ENCODE measurements at regions not wholly inside any gene's neighbourhood (a gene's known extent, or its start where the extent isn't known, plus 50 kb on each side); places are given as distances from the start of the nearest gene placed in this dataset.

DNA sequence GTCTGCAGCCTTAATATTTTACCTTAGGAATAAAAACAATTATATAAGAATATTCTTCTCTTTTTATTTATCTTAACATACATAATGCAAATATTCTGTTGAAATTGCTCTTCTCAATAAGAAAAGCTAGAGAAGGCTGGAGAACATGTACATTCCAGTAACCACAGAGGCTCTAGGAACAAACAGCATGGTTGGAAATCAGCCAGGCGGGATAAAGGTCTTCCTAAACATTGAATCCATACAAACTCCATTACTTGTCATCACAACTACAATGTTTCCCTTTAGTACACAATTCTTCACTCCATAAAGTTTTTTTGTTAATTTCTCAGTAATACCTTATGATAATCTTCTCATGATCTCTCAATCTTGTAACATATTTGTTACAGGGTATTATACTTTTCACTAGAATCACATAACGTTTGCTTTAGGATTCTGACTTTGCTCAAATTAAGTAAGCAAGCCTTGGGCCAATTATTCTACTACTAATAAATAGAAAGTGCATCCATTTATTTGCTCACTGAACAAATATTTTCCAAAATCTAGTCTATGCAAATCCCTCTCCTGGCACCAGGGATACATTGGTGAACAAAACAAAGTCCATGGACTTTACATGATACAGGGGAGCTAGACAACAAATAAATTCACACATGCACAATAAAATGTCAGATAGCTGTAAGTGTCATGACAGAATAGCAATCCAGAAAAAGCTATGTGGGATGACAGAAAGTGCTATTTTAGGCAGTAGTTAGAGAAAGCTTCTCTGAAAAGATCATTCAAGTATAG is 237.5 kb upstream of the TMTC1 start:
- no peak for ATAC-seq (ENCODE audit: low FRiP score)
- no peak for DNase-seq (ENCODE audit: low spot score)
- TF ChIP-seq, protein P1, sequence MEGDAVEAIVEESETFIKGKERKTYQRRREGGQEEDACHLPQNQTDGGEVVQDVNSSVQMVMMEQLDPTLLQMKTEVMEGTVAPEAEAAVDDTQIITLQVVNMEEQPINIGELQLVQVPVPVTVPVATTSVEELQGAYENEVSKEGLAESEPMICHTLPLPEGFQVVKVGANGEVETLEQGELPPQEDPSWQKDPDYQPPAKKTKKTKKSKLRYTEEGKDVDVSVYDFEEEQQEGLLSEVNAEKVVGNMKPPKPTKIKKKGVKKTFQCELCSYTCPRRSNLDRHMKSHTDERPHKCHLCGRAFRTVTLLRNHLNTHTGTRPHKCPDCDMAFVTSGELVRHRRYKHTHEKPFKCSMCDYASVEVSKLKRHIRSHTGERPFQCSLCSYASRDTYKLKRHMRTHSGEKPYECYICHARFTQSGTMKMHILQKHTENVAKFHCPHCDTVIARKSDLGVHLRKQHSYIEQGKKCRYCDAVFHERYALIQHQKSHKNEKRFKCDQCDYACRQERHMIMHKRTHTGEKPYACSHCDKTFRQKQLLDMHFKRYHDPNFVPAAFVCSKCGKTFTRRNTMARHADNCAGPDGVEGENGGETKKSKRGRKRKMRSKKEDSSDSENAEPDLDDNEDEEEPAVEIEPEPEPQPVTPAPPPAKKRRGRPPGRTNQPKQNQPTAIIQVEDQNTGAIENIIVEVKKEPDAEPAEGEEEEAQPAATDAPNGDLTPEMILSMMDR (IDR thresholded peaks at IDR 0.05): no peak

DNA sequence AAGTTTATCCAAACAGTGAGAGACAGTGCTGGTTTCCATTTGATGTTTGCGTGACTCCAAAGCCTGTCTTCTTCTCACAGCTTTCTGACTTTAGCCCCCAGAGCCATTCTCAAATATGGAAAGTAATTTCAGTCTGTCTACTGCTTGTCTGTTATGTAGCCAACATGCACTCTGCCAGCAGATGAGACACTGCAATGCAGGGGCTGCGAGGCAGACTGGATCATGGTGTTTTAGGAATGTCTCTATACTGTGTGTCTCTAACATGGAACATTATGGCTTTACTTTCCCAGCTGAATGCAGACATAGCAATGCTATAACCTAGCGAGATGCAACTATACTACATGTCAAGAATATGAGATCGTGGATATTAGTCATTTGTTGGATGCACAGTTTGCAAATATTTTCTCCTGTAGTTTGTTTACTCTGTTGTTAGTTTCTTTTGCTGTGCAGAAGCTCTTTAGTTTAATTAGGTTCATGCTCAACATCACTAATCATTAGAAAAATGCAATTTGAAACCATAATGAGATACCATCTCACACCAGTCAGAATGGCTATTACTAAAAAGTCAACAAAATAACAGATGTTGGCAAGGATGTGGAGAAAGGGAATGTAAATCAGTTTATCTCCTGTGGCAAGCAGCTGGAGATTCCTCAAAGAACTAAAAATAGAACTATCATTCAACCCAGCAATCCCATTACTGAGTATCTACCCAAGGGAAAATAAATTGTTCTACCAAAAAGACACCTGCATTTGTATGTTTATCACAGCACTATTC is 235.8 kb upstream of the TMTC1 start:
- DNase-seq (ENCODE audit: low spot score) (no peak), ATAC-seq (ENCODE audit: low FRiP score) (no peak)
- TF ChIP-seq, protein P1 (IDR thresholded peaks at IDR 0.05): no peak

DNA sequence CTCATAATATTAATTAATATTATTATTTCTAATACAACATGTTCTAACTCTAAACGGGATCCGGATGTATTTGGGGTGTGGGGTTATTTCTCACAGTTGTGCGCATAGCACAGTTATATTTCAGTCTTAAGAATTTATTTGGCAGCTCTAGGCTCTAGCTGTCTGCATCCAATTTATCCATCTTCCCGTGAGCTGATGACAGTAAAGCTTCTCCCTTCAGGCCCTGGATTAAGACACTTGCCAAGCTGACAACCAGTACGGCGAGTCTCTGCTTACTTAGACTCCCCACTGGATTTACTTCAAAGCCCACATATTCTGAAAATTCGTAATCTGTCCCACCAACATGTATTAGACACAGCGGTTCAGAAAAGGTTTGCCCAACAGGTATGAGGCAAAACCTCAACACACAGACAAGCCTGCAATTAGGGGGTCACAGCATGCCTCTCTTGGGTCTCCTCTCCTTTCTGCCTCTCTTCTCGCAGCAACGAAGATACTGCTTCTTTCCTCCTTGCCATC is 232.9 kb upstream of the TMTC1 start:
- DNase-seq (ENCODE audit: low spot score) (no peak), ATAC-seq (ENCODE audit: low FRiP score) (no peak)
- TF ChIP-seq, protein P1 (IDR thresholded peaks at IDR 0.05): no peak

DNA sequence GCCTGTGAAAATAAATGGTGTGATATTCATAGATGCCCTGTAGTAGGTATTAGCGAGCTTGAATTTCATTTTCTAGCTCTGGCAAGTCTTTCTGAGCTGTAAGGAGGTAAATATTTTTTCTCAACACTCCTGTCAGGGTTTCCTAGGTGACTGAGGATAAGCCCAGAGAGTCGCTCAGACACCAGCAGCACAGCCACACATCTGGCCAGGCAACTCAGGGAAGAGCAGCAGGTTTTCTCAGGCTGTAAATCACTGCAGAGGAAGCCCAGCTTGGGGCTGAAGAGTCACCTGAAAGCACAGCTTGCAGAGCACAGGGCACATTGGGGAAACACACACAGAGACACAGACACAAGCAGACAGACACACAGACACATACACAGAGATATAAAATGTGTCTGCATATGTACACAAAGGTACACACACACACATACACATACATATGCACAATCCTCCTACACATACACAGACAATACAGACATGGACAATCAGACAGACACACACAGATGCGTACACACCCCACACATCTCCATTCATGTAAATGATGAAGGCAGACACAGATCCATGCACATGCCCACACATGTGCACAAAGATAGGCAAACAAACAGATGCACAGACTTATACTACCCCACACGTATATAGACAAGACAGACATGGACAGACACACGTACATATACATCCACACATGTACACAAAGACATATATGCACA is 232.0 kb upstream of the TMTC1 start:
- TF ChIP-seq, protein P1 (IDR thresholded peaks at IDR 0.05): no peak
- DNase-seq (ENCODE audit: low spot score): no peak
- ATAC-seq (ENCODE audit: low FRiP score): no peak

DNA sequence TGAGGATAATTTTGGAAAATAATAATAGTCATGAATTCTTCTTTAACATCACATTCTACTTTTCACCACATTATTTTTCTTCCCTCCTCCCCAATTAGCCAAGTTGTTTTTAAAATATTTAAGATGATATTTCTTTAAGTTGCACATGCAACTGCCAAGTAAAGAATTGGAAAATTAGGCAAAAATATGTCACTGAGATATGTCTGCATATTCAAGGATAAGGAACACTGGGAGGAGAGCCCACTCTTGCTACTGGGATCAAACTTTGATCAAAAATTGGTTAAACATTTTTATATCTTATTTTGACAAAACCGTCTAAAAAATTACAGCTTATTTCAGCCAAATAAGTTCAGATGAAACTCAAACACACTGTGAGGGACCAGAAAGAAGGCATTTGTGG is 231.2 kb upstream of the TMTC1 start:
- TF ChIP-seq, protein P1 (IDR thresholded peaks at IDR 0.05): no peak
- ATAC-seq (ENCODE audit: low FRiP score) (no peak), DNase-seq (ENCODE audit: low spot score) (no peak)

DNA sequence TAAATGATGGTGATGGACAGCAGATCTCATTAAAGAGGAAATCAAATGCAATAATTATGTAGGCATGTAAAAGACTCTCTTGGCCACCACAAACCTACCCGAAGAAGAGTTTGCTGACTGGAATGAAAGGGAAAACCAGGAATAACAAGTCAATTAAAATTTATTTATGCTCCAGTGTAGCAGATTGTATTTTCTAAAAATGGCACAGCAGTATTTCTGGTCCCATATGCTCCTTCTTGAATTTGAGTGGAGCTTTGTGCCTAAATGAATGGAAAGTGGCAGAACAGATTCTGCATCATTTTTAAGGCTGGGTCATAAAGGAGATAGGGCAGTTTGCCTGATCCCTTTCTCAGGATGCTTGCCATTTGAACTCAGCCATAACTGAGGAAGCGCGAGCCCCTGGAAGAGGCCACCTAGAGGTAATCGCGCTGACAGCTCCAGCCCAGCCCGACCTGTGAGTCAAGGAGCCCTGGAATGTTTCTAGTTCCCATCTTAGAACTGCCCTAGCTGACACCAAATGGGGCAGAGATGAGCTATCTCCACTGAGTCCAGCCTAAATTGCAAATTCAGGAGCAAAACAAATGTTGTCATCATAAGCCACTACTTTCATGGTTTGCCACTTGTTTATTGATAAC is 229.2 kb upstream of the TMTC1 start:
- no peak for ATAC-seq (ENCODE audit: low FRiP score)
- no peak for DNase-seq (ENCODE audit: low spot score)
- TF ChIP-seq, protein P1 (IDR thresholded peaks at IDR 0.05): no peak

All from omental fat pad (tissue), 3 donors.